Vagina (tissue), 2 donors: ENCODE measurements at regions not wholly inside any gene's neighbourhood (a gene's known extent, or its start where the extent isn't known, plus 50 kb on each side); places are given as distances from the start of the nearest gene placed in this dataset.

Experiments
- CTCF ChIP-seq, 3 experiments: fragments of 450-650 bp in 2 of 3; fragments of 200-600 bp in 1 of 3; sonication (generic) in 1 of 3; IDR thresholded peaks; one replicate each; pipeline ENCODE4 v1.5.1; 2017 to 2019; ENCODE audit warnings: antibody characterized with exemption in 3 of 3, mild to moderate bottlenecking in 2 of 3, moderate library complexity in 2 of 3
- POLR2A ChIP-seq, 2 donors: fragments of 450-650 bp; IDR thresholded peaks; one replicate each; pipeline ENCODE4 v1.6.1; 2017; ENCODE audit warnings: antibody characterized with exemption in 2 of 2, mild to moderate bottlenecking in 2 of 2, moderate library complexity in 2 of 2
- POLR2AphosphoS5 ChIP-seq, 2 donors: sonication (generic); formaldehyde crosslinking; IDR thresholded peaks; one replicate each; pipeline ENCODE4 v1.9.0; 2017; ENCODE audit warnings: antibody characterized with exemption in 2 of 2, mild to moderate bottlenecking in 2 of 2, low read depth in 1 of 2; ENCODE audit not compliant: insufficient read depth in 1 of 2

GRCh38 chr6:24990944-24991809, 55.4 kb upstream of the RIPOR2 start:
- TF ChIP-seq POLR2A (IDR thresholded peaks at IDR 0.05), result no peak
- no peak for TF ChIP-seq CTCF (IDR thresholded peaks at IDR 0.05)
- no peak for TF ChIP-seq POLR2AphosphoS5 (IDR thresholded peaks at IDR 0.05; ENCODE audit: insufficient read depth in 1 of 2, low read depth in 1 of 2)
